ENCODE measurements at regions not wholly inside any gene's neighbourhood (a gene's known extent, or its start where the extent isn't known, plus 50 kb on each side); places are given as distances from the start of the nearest gene placed in this dataset.

DNA sequence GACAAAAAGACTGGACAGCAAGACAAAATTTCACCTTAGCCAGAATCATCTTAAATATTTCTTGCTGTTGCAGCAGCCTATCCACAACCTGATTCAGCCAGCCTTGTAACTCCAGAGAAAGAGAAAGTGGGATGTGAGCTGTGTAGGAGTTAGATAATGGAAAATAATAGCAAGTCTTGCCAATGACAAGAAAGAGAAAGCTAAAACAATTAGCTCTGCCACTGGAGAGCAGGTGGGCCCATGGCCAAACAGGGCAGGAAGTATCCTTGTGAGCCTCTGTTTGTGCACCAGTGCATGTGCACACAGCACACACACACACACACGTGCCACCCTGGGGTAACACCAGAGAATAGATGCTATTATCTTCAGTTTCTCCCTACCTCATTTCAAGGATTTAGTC, 106.0 kb upstream of the CCDC196 start:
- H3K9me3 ChIP-seq (ENCODE audit: control insufficient read depth in 1 of 2, low read length in 2 of 2), result no peaks in the 10 kb centered on the region
- CTCF ChIA-PET (ENCODE audit: partially characterized antibody), result no interaction called here
- H3K4me1 ChIP-seq (ENCODE audit: insufficient read depth, low read length), result no peaks in the 10 kb centered on the region
- H3K4me3 ChIP-seq (ENCODE audit: low read length in 2 of 2), result no peak overlapping the region
- POLR2A ChIA-PET (ENCODE audit: partially characterized antibody), result no interaction called here
- no peaks in the 10 kb centered on the region for H3K9me3 Mint-ChIP-seq
- H3K27ac Mint-ChIP-seq, result no peak overlapping the region
- no peak overlapping the region for H3K27ac ChIP-seq (ENCODE audit: low read depth, low read length)
- no peak overlapping the region for H3K4me3 Mint-ChIP-seq
- H3K27me3 Mint-ChIP-seq, result peaks cover 0 to 2% of the 10 kb centered on the region in 2 donors
- no peaks in the 10 kb centered on the region for H3K27me3 ChIP-seq (ENCODE audit: insufficient read depth, low read length)
- intact Hi-C loops (cut with micrococcal nuclease), result no loop called here
- H3K36me3 ChIP-seq (ENCODE audit: insufficient read depth, low read length), result no peaks in the 10 kb centered on the region
- H3K4me1 Mint-ChIP-seq, result no peaks in the 10 kb centered on the region
- H3K36me3 Mint-ChIP-seq, result no peaks in the 10 kb centered on the region
- no peak for DNase-seq

DNA sequence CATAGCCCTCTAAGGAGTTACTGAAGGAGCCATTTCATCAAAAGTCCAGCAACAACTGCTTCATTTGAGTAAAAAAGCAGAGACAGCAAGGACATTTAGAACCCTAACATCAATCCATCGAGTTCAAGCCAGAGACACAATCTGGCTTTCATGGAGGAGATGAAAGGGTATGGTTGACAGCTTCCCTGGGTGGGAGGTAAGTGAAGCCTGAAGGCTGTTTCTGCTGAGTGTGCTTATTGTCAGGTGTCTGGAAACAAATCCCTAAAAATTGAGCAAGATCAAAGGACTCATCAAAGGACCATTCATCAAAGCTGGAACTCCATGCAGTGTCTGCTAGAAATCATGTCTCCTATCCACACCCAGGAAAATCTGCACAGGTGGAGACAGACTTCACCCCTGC, 104.4 kb upstream of the CCDC196 start:
- H3K4me1 Mint-ChIP-seq, result no peaks in the 10 kb centered on the region
- POLR2A ChIA-PET (ENCODE audit: partially characterized antibody), result no interaction called here
- no peak overlapping the region for H3K27ac ChIP-seq (ENCODE audit: low read depth, low read length)
- no peaks in the 10 kb centered on the region for H3K4me1 ChIP-seq (ENCODE audit: insufficient read depth, low read length)
- CTCF ChIA-PET (ENCODE audit: partially characterized antibody), result interaction anchor here (1.3 kb wide), 1 partner anchor 22 kb away, joined by 6 read pairs; no protein-coding TSS in a partner anchor
- intact Hi-C loops (cut with micrococcal nuclease), result no loop called here
- no peak overlapping the region for H3K27ac Mint-ChIP-seq
- H3K36me3 Mint-ChIP-seq, result no peaks in the 10 kb centered on the region
- peaks cover 0 to 2% of the 10 kb centered on the region in 2 donors for H3K27me3 Mint-ChIP-seq
- H3K27me3 ChIP-seq (ENCODE audit: insufficient read depth, low read length), result no peaks in the 10 kb centered on the region
- no peak overlapping the region for H3K4me3 Mint-ChIP-seq
- no peaks in the 10 kb centered on the region for H3K9me3 Mint-ChIP-seq
- H3K36me3 ChIP-seq (ENCODE audit: insufficient read depth, low read length), result no peaks in the 10 kb centered on the region
- no peaks in the 10 kb centered on the region for H3K9me3 ChIP-seq (ENCODE audit: control insufficient read depth in 1 of 2, low read length in 2 of 2)
- no peak for DNase-seq
- H3K4me3 ChIP-seq (ENCODE audit: low read length in 2 of 2), result no peak overlapping the region

DNA sequence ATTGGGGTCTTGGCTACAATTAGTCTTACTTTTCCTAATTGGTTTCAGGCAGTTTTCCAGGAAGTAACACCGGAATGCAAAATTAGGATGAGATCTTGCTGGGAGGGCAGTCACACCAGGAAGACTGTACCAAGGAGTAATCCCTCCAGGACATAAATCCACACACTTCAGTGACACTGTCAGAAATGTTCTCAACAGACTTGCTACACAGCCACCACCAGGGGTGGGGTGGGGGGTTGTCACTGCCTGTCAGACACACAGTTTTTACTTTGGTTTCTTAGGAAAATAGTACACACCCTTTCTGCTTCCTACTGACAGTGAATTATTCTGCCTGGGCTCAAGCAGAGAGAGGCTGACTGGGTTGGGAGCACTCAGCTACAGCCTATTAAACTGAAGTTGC, 102.9 kb upstream of the CCDC196 start:
- H3K27me3 ChIP-seq (ENCODE audit: insufficient read depth, low read length), result no peaks in the 10 kb centered on the region
- ChIA-PET POLR2A (ENCODE audit: partially characterized antibody) (no interaction called here), CTCF (ENCODE audit: partially characterized antibody) (no interaction called here)
- Mint-ChIP-seq H3K27ac (no peak overlapping the region), H3K4me1 (no peaks in the 10 kb centered on the region), H3K4me3 (no peak overlapping the region), H3K36me3 (no peaks in the 10 kb centered on the region), H3K27me3 (peaks cover 0 to 2% of the 10 kb centered on the region in 2 donors), H3K9me3 (no peaks in the 10 kb centered on the region)
- no peaks in the 10 kb centered on the region for H3K4me1 ChIP-seq (ENCODE audit: insufficient read depth, low read length)
- H3K4me3 ChIP-seq (ENCODE audit: low read length in 2 of 2), result no peak overlapping the region
- H3K36me3 ChIP-seq (ENCODE audit: insufficient read depth, low read length), result no peaks in the 10 kb centered on the region
- no peak overlapping the region for H3K27ac ChIP-seq (ENCODE audit: low read depth, low read length)
- DNase-seq, result no peak
- no peaks in the 10 kb centered on the region for H3K9me3 ChIP-seq (ENCODE audit: control insufficient read depth in 1 of 2, low read length in 2 of 2)
- intact Hi-C loops (cut with micrococcal nuclease), result no loop called here

DNA sequence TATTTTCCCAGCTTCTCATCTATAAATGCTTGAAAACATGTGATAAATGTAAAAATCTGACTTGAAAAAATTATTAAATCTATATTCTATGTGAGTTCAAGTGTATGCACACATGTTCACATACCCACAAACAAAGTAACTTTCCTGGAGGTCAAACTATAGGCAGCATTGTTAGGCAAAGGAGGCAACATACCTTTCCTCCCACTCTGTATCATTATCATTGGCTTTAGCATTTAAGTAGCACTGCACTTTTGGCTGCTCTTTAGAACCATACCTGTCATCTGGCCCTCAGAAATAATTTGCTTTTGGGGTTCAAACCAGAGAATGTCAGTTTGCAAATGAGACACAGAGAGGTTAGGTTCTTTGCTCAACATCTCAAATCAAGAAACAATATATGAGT, 102.4 kb upstream of the CCDC196 start:
- CTCF ChIA-PET (ENCODE audit: partially characterized antibody), result no interaction called here
- Histone ChIP-seq H3K4me3 (ENCODE audit: low read length in 2 of 2) (no peak overlapping the region), H3K36me3 (ENCODE audit: insufficient read depth, low read length) (no peaks in the 10 kb centered on the region), H3K4me1 (ENCODE audit: insufficient read depth, low read length) (no peaks in the 10 kb centered on the region), H3K9me3 (ENCODE audit: control insufficient read depth in 1 of 2, low read length in 2 of 2) (no peaks in the 10 kb centered on the region), H3K27me3 (ENCODE audit: insufficient read depth, low read length) (no peaks in the 10 kb centered on the region), H3K27ac (ENCODE audit: low read depth, low read length) (no peak overlapping the region)
- no peaks in the 10 kb centered on the region for H3K36me3 Mint-ChIP-seq
- H3K27me3 Mint-ChIP-seq, result peaks cover 0 to 2% of the 10 kb centered on the region in 2 donors
- no peak for DNase-seq
- H3K9me3 Mint-ChIP-seq, result peaks cover 0 to 3% (median 0%) of the 10 kb centered on the region in 8 donors
- POLR2A ChIA-PET (ENCODE audit: partially characterized antibody), result no interaction called here
- intact Hi-C loops (cut with micrococcal nuclease), result no loop called here
- H3K4me1 Mint-ChIP-seq, result no peaks in the 10 kb centered on the region
- H3K4me3 Mint-ChIP-seq, result no peak overlapping the region
- no peak overlapping the region for H3K27ac Mint-ChIP-seq

DNA sequence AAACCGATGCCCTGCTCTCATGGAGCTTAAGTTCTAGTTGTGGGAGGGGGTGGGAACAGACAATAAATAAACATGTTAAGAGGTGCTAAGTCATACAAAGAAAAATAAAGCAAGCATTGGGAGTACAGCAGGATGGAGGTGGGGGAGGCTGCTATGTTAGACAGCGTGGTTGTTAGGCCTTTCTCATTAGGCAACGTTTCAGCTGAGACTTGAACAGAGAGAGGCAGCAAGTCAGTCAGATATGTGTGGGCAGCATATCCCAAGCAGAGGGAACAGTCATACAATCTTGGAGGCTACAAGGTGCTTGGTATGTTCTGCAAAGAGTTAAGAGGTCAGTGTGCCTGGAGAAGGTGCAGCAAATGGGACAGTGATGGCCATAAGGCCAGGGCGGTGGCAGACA, 97.7 kb upstream of the CCDC196 start:
- Histone ChIP-seq H3K4me1 (ENCODE audit: insufficient read depth, low read length) (no peaks in the 10 kb centered on the region), H3K36me3 (ENCODE audit: insufficient read depth, low read length) (no peaks in the 10 kb centered on the region), H3K9me3 (ENCODE audit: control insufficient read depth in 1 of 2, low read length in 2 of 2) (no peaks in the 10 kb centered on the region), H3K27me3 (ENCODE audit: insufficient read depth, low read length) (no peaks in the 10 kb centered on the region), H3K27ac (ENCODE audit: low read depth, low read length) (no peak overlapping the region), H3K4me3 (ENCODE audit: low read length in 2 of 2) (no peak overlapping the region)
- Mint-ChIP-seq H3K27ac (no peak overlapping the region), H3K4me3 (no peak overlapping the region), H3K27me3 (peaks cover 0 to 1% of the 10 kb centered on the region in 2 donors), H3K4me1 (no peaks in the 10 kb centered on the region), H3K36me3 (no peaks in the 10 kb centered on the region), H3K9me3 (peaks cover 0 to 3% (median 0%) of the 10 kb centered on the region in 8 donors)
- intact Hi-C loops (cut with micrococcal nuclease), result no loop called here
- POLR2A ChIA-PET (ENCODE audit: partially characterized antibody), result no interaction called here
- CTCF ChIA-PET (ENCODE audit: partially characterized antibody), result no interaction called here
- no peak for DNase-seq

DNA sequence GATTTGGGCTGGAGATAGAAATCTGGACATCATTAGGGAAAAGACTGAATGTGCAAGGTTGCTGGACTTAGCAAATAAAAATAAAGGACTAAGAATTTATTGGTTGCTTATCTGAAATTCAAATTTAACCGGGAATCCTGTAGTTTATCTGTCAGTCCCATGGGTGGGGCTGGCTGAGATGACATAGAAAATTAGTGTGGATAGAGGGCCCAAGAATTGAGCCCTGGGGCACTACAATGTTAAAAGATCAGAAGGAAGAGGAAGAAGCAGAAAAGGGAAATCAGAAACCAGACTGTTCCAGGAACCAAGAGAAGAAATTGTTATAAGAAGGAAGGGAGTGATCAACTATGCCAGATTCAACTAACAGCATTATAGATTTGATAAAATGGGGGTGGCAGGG, 96.7 kb upstream of the CCDC196 start:
- Histone ChIP-seq H3K4me1 (ENCODE audit: insufficient read depth, low read length) (no peaks in the 10 kb centered on the region), H3K27ac (ENCODE audit: low read depth, low read length) (no peak overlapping the region), H3K9me3 (ENCODE audit: control insufficient read depth in 1 of 2, low read length in 2 of 2) (no peaks in the 10 kb centered on the region), H3K4me3 (ENCODE audit: low read length in 2 of 2) (no peak overlapping the region), H3K36me3 (ENCODE audit: insufficient read depth, low read length) (no peaks in the 10 kb centered on the region), H3K27me3 (ENCODE audit: insufficient read depth, low read length) (no peaks in the 10 kb centered on the region)
- Mint-ChIP-seq H3K27me3 (peaks cover 0 to 1% of the 10 kb centered on the region in 2 donors), H3K4me1 (no peaks in the 10 kb centered on the region), H3K4me3 (no peak overlapping the region), H3K27ac (no peak overlapping the region), H3K36me3 (no peaks in the 10 kb centered on the region), H3K9me3 (peaks cover 0 to 3% (median 0%) of the 10 kb centered on the region in 8 donors)
- intact Hi-C loops (cut with micrococcal nuclease), result no loop called here
- CTCF ChIA-PET (ENCODE audit: partially characterized antibody), result no interaction called here
- no peak for DNase-seq
- POLR2A ChIA-PET (ENCODE audit: partially characterized antibody), result no interaction called here

DNA sequence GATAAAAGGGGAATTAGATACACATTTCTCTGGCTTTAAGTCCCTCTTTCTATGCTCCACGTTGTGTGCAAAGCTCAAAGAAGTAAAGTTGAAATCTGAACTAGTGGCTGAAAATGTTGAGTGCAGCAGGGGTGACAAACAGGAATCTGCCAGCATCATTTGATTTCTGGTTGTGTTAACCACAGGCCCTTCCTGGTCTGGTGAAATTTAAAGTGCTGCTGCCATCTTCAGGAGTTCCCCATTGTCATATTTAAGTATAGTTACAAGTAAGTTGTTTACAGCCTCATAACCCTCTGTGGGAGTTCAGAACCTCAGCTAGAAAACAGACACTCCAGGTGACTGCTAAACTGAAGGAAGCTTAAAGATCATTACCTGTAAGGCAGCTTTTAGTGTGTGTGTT, 90.9 kb upstream of the CCDC196 start:
- Histone ChIP-seq H3K36me3 (ENCODE audit: insufficient read depth, low read length) (no peaks in the 10 kb centered on the region), H3K4me3 (ENCODE audit: low read length in 2 of 2) (no peak overlapping the region), H3K27ac (ENCODE audit: low read depth, low read length) (no peak overlapping the region), H3K9me3 (ENCODE audit: control insufficient read depth in 1 of 2, low read length in 2 of 2) (no peaks in the 10 kb centered on the region), H3K27me3 (ENCODE audit: insufficient read depth, low read length) (no peaks in the 10 kb centered on the region), H3K4me1 (ENCODE audit: insufficient read depth, low read length) (peaks cover 5% of the 10 kb centered on the region)
- Mint-ChIP-seq H3K36me3 (no peaks in the 10 kb centered on the region), H3K27ac (peak overlapping the region in 3 of 7 donors; percentile 42 to 58 (median 43)), H3K4me1 (peaks cover 3 to 6% (median 5%) of the 10 kb centered on the region in 4 donors), H3K27me3 (no peaks in the 10 kb centered on the region), H3K4me3 (no peak overlapping the region), H3K9me3 (no peaks in the 10 kb centered on the region)
- CTCF ChIA-PET (ENCODE audit: partially characterized antibody), result interaction anchor here (0.6 to 2.5 kb wide), 5 partner anchors 8 to 36 kb away, joined by 3 to 29 read pairs (median 7); no protein-coding TSS in a partner anchor
- peak in 4 of 5 donors; percentile 19 to 45 (median 30) for DNase-seq
- intact Hi-C loops (cut with micrococcal nuclease), result no loop called here
- POLR2A ChIA-PET (ENCODE audit: partially characterized antibody), result no interaction called here

DNA sequence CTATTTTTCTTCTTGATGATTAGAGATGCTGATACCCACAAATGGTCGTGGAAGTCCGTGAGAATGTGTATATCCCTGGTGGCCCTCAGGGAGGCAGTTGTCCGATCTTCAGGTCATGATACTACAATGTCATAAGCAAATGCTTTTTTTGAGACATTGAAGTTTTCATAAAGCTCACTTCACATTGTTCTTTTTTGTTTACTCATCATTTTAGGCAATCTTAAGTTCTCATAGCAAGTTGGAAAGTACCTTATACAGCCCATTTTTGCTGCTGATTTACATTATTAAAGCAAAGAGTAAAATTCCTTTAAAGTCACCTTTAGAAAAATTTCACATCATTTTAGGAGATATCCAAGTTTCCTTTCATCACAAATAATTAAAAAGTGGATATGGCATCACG, 90.0 kb upstream of the CCDC196 start:
- peaks cover 3 to 6% (median 5%) of the 10 kb centered on the region in 4 donors for H3K4me1 Mint-ChIP-seq
- CTCF ChIA-PET (ENCODE audit: partially characterized antibody), result interaction anchor here (2.5 kb wide), 1 partner anchor 37 kb away, joined by 29 read pairs; no protein-coding TSS in a partner anchor
- intact Hi-C loops (cut with micrococcal nuclease), result no loop called here
- H3K27me3 ChIP-seq (ENCODE audit: insufficient read depth, low read length), result no peaks in the 10 kb centered on the region
- H3K27ac Mint-ChIP-seq, result no peak overlapping the region
- H3K4me3 Mint-ChIP-seq, result no peak overlapping the region
- peaks cover 5% of the 10 kb centered on the region for H3K4me1 ChIP-seq (ENCODE audit: insufficient read depth, low read length)
- no peaks in the 10 kb centered on the region for H3K36me3 Mint-ChIP-seq
- POLR2A ChIA-PET (ENCODE audit: partially characterized antibody), result no interaction called here
- no peaks in the 10 kb centered on the region for H3K27me3 Mint-ChIP-seq
- DNase-seq, result no peak
- H3K27ac ChIP-seq (ENCODE audit: low read depth, low read length), result no peak overlapping the region
- H3K36me3 ChIP-seq (ENCODE audit: insufficient read depth, low read length), result no peaks in the 10 kb centered on the region
- no peaks in the 10 kb centered on the region for H3K9me3 Mint-ChIP-seq
- no peaks in the 10 kb centered on the region for H3K9me3 ChIP-seq (ENCODE audit: control insufficient read depth in 1 of 2, low read length in 2 of 2)
- H3K4me3 ChIP-seq (ENCODE audit: low read length in 2 of 2), result no peak overlapping the region

All from CD4-positive, alpha-beta memory T cell (primary cell).